GM12878 (cell line): ENCODE measurements at regions not wholly inside any gene's neighbourhood (a gene's known extent, or its start where the extent isn't known, plus 50 kb on each side); places are given as distances from the start of the nearest gene placed in this dataset.

Experiments used
- BCL11A ChIP-seq: IDR thresholded peaks from 2 replicates; pipeline ENCODE4 v1.6.1; 2011; ENCODE audit warnings: low read depth, low read length
- BCL3 ChIP-seq: IDR thresholded peaks from 2 replicates; pipeline ENCODE4 v1.6.1; 2011; ENCODE audit warnings: borderline replicate concordance, low read depth, mild to moderate bottlenecking, moderate library complexity, low read length; ENCODE audit not compliant: insufficient read depth, poor library complexity, severe bottlenecking
- CTCF ChIP-seq, 3 experiments: IDR thresholded peaks in 2 of 3; conservative IDR thresholded peaks in 1 of 3; 2 replicates each; pipeline ENCODE4 v1.5.1; 2011; ENCODE audit warnings: low read depth in 3 of 3, low read length in 3 of 3, mild to moderate bottlenecking in 3 of 3, control low read depth in 2 of 3, moderate library complexity in 2 of 3, inconsistent platforms in 1 of 3, mixed read lengths in 1 of 3; ENCODE audit not compliant: control insufficient read depth in 2 of 3, insufficient read depth in 1 of 3; ENCODE audit errors: extremely low read depth in 1 of 3
- EP300 ChIP-seq, 2 experiments: fragments of 150-350 bp in 1 of 2; IDR thresholded peaks; 2 replicates each; pipeline ENCODE4 v1.6.1; 2011 to 2012; ENCODE audit warnings: low read depth in 2 of 2, low read length in 2 of 2, borderline replicate concordance in 1 of 2, improper control_type of control experiment in 1 of 2, inconsistent platforms in 1 of 2; ENCODE audit not compliant: control insufficient read depth in 1 of 2
- GABPA ChIP-seq: IDR thresholded peaks from 2 replicates; pipeline ENCODE4 v1.6.1; 2014; ENCODE audit warnings: antibody characterized with exemption, low read depth, mild to moderate bottlenecking, inconsistent platforms
- TCF12 ChIP-seq: IDR thresholded peaks from 2 replicates; pipeline ENCODE4 v1.6.1; 2011; ENCODE audit warnings: low read depth, mild to moderate bottlenecking, low read length
- YBX1 ChIP-seq: fragments of 450-650 bp; IDR thresholded peaks from 2 replicates; pipeline ENCODE4 v1.6.1; 2016; ENCODE audit warnings: antibody characterized with exemption

- TF ChIP-seq EP300 (IDR thresholded peaks at IDR 0.05; ENCODE audit: borderline replicate concordance in 1 of 2, control insufficient read depth in 1 of 2, low read depth in 2 of 2, low read length in 2 of 2), result no peak
- no peak for TF ChIP-seq CTCF (IDR thresholded peaks at IDR 0.05 in 2 of 3, conservative IDR thresholded peaks at IDR 0.05 in 1 of 3; ENCODE audit: control insufficient read depth in 2 of 3, extremely low read depth in 1 of 3, insufficient read depth in 1 of 3, low read depth in 3 of 3, low read length in 3 of 3)
- no peak for TF ChIP-seq GABPA
- TF ChIP-seq BCL11A, result no peak
- no peak for TF ChIP-seq BCL3
- TF ChIP-seq TCF12, result no peak
- no peak for TF ChIP-seq YBX1
These were observed 72.9 kb upstream of the SNTG2 start for GRCh38 chr2:877747-878146.
